Endothelial cell of umbilical vein (primary cell): ENCODE measurements at regions not wholly inside any gene's neighbourhood (a gene's known extent, or its start where the extent isn't known, plus 50 kb on each side); places are given as distances from the start of the nearest gene placed in this dataset.

Experiments
- BruUV-seq: library from RNA; stranded (reverse); fragments of 400-500 nt; replicated peaks from 2 replicates; lab custom pipeline; 2021; lab: Mats Ljungman, UMichigan
- CTCF ChIA-PET: fragments of 300-600, 350-600 bp; sonication (Branson Sonifier 250); formaldehyde crosslinking; loops from one replicate; lab custom pipeline; 2021; ENCODE audit warnings: antibody characterized with exemption, inconsistent platforms; lab: Charles Lee
- POLR2A ChIA-PET: fragments of 300-600, 350-600 bp; sonication (Branson Sonifier 250); formaldehyde crosslinking; loops from one replicate; lab custom pipeline; 2021; ENCODE audit warnings: antibody characterized with exemption, inconsistent platforms; lab: Charles Lee
- DNase-seq: peaks from one replicate; pipeline ENCODE4 v3.0.0-alpha.2; 2011; ENCODE audit warnings: low read depth, low spot score
- FAIRE-seq: peaks from 2 replicates; lab custom pipeline; 2011; peaks lifted over from hg19 to GRCh38; lab: Jason Lieb, UNC
- H2AFZ ChIP-seq: 2 replicates; pipeline ENCODE4 v1.6.0; 2012; ENCODE audit warnings: low read depth, low read length, control low read depth, inconsistent platforms
- H3K27ac ChIP-seq: 2 replicates; pipeline ENCODE4 v1.5.1; 2011; ENCODE audit warnings: low read depth, mild to moderate bottlenecking, control low read depth, low read length, moderate library complexity; ENCODE audit not compliant: insufficient read depth
- H3K27me3 ChIP-seq, 2 experiments: 2 replicates each; pipeline versions ENCODE4 v1.6.0 to v1.6.1; 2011; ENCODE audit warnings: low read length in 2 of 2, mixed read lengths in 1 of 2; ENCODE audit not compliant: control insufficient read depth in 2 of 2, insufficient read depth in 2 of 2
- H3K36me3 ChIP-seq, 2 experiments: 2 replicates in 1 of 2; 3 replicates in 1 of 2; pipeline ENCODE4 v1.5.1; 2011; ENCODE audit warnings: low read length in 2 of 2, mild to moderate bottlenecking in 1 of 2, moderate library complexity in 1 of 2; ENCODE audit not compliant: control insufficient read depth in 2 of 2, insufficient read depth in 2 of 2; ENCODE audit errors: extremely low read depth in 1 of 2
- H3K4me1 ChIP-seq: 3 replicates; pipeline ENCODE4 v1.5.1; 2011; ENCODE audit warnings: mild to moderate bottlenecking, low read length; ENCODE audit not compliant: control insufficient read depth, insufficient read depth; ENCODE audit errors: extremely low read depth
- H3K4me2 ChIP-seq: 2 replicates; pipeline ENCODE4 v1.6.1; 2011; ENCODE audit warnings: low read length, control low read depth, mixed read lengths; ENCODE audit not compliant: insufficient read depth
- H3K4me3 ChIP-seq, 3 experiments: fragments of 200-600 bp in 1 of 3; sonication (generic), shearing (Covaris generic) in 1 of 3; replicated peaks in 1 of 3; 2 replicates each; pipeline ENCODE4 v1.5.1; 2011 to 2016; ENCODE audit warnings: control low read depth in 3 of 3, low read length in 3 of 3, mild to moderate bottlenecking in 2 of 3, inconsistent platforms in 1 of 3, low read depth in 1 of 3, moderate library complexity in 1 of 3; ENCODE audit not compliant: insufficient read depth in 1 of 3
- H3K79me2 ChIP-seq: 2 replicates; pipeline ENCODE4 v1.6.0; 2012; ENCODE audit warnings: low read length, inconsistent platforms; ENCODE audit not compliant: control insufficient read depth, insufficient read depth
- H3K9ac ChIP-seq: replicated peaks from 2 replicates; pipeline ENCODE3; 2011; ENCODE audit warnings: low read length, control low read depth; ENCODE audit not compliant: insufficient read depth; ENCODE audit errors: extremely low read depth
- H3K9me1 ChIP-seq: replicated peaks from 3 replicates; pipeline ENCODE4 v1.6.0; 2011; ENCODE audit warnings: mild to moderate bottlenecking, low read length; ENCODE audit not compliant: control insufficient read depth, insufficient read depth; ENCODE audit errors: extremely low read depth
- H3K9me3 ChIP-seq: replicated peaks from 2 replicates; pipeline ENCODE4 v1.5.1; 2012; ENCODE audit warnings: low read length, inconsistent platforms; ENCODE audit not compliant: control insufficient read depth, insufficient read depth
- H4K20me1 ChIP-seq: replicated peaks from 2 replicates; pipeline ENCODE3; 2011; ENCODE audit warnings: mild to moderate bottlenecking, low read length; ENCODE audit not compliant: control insufficient read depth, insufficient read depth; ENCODE audit errors: extremely low read depth
- EZH2 ChIP-seq: IDR thresholded peaks from 2 replicates; pipeline ENCODE4 v1.6.1; 2012; ENCODE audit warnings: borderline replicate concordance, low read depth, mild to moderate bottlenecking, moderate library complexity, low read length, inconsistent platforms; ENCODE audit not compliant: severe bottlenecking
- FOS ChIP-seq: IDR thresholded peaks from 2 replicates; pipeline ENCODE4 v1.6.1; 2011; ENCODE audit warnings: mild to moderate bottlenecking, low read length, moderate library complexity, borderline replicate concordance; ENCODE audit not compliant: insufficient read depth
- GATA2 ChIP-seq: IDR thresholded peaks from 2 replicates; pipeline ENCODE4 v1.7.0; 2011; ENCODE audit warnings: low read depth, mild to moderate bottlenecking, moderate library complexity, mixed read lengths, low read length; ENCODE audit not compliant: insufficient read length, insufficient read depth
- JUN ChIP-seq: IDR thresholded peaks from 2 replicates; pipeline ENCODE4 v1.6.1; 2011; ENCODE audit warnings: borderline replicate concordance, low read depth; ENCODE audit not compliant: insufficient read length, insufficient read depth
- MYC ChIP-seq: IDR thresholded peaks from one replicate; pipeline ENCODE4 v1.6.1; 2011; ENCODE audit warnings: mild to moderate bottlenecking, low read depth, low read length
- POLR2A ChIP-seq: IDR thresholded peaks from 2 replicates; pipeline ENCODE4 v1.6.1; 2012; ENCODE audit warnings: low read depth, mild to moderate bottlenecking, control low read depth, low read length
- POLR2AphosphoS5 ChIP-seq: IDR thresholded peaks from 2 replicates; pipeline ENCODE4 v1.6.1; 2012; ENCODE audit warnings: low read depth, mild to moderate bottlenecking, control low read depth, low read length, moderate library complexity; ENCODE audit not compliant: insufficient read depth
- dilution Hi-C: fragments of 300-500 bp; cut with MboI; formaldehyde crosslinking; loops from one replicate; pipeline ENCODE4 v1.15.0; 2019; ENCODE audit warnings: low sequenced_read_pairs; ENCODE audit not compliant: extremely low pct_ligation_motif_present
- intact Hi-C: fragments of 100-400 bp; cut with micrococcal nuclease; formaldehyde crosslinking; loops from one replicate; pipeline ENCODE4 v1.10.0; 2022
- TF ChIP-seq, protein P1 (sequence below): IDR thresholded peaks from 2 replicates; pipeline ENCODE4 v1.6.1; 2011; ENCODE audit not compliant: insufficient read depth, insufficient read length
- TF ChIP-seq, protein P2 (sequence below), 2 donors: IDR thresholded peaks; 1 replicate in 1 of 2; 2 replicates in 1 of 2; pipeline ENCODE4 v1.5.1; 2011; ENCODE audit warnings: low read length in 2 of 2, mild to moderate bottlenecking in 2 of 2, moderate library complexity in 2 of 2, control low read depth in 1 of 2, inconsistent platforms in 1 of 2, low read depth in 1 of 2; ENCODE audit not compliant: insufficient read depth in 1 of 2; ENCODE audit errors: extremely low read depth in 1 of 2

DNA sequence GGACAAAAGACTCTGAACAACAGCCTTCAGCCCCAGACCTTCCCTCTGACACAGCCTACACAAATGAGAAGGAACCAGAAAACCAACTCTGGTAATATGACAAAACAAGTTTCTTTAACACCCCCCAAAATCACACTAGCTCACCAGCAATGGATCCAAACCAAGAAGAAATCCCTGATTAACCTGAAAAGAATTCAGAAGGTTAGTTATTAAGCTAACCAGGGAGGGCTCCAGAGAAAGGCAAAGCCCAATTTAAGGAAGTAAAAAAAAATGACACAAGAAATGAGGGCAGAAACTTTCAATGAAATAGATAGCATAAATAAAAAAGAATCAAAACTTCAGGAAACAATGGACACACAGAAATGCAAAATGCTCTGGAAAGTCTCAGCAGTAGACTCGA is 224.0 kb downstream of the TRIML1 start:
- BruUV-seq: no TSS peak
- Histone ChIP-seq H3K27me3 (no peaks in the 10 kb centered on the region), H3K9me3 (no peaks in the 10 kb centered on the region), H3K4me2 (no peak overlapping the region), H3K9ac (no peak overlapping the region), H2AFZ (no peak overlapping the region), H3K9me1 (no peaks in the 10 kb centered on the region), H4K20me1 (no peaks in the 10 kb centered on the region), H3K27ac (no peak overlapping the region), H3K4me1 (no peaks in the 10 kb centered on the region), H3K36me3 (no peaks in the 10 kb centered on the region), H3K79me2 (no peaks in the 10 kb centered on the region), H3K4me3 (no peak overlapping the region)
- CTCF ChIA-PET: no interaction called here
- POLR2A ChIA-PET: no interaction called here
- intact Hi-C loops: no loop called here
- dilution Hi-C loops: no loop called here
- no peak for TF ChIP-seq EZH2
- no peak for TF ChIP-seq MYC
- TF ChIP-seq POLR2AphosphoS5: no peak
- TF ChIP-seq, protein P1, sequence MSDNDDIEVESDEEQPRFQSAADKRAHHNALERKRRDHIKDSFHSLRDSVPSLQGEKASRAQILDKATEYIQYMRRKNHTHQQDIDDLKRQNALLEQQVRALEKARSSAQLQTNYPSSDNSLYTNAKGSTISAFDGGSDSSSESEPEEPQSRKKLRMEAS: no peak
- TF ChIP-seq, protein P2, sequence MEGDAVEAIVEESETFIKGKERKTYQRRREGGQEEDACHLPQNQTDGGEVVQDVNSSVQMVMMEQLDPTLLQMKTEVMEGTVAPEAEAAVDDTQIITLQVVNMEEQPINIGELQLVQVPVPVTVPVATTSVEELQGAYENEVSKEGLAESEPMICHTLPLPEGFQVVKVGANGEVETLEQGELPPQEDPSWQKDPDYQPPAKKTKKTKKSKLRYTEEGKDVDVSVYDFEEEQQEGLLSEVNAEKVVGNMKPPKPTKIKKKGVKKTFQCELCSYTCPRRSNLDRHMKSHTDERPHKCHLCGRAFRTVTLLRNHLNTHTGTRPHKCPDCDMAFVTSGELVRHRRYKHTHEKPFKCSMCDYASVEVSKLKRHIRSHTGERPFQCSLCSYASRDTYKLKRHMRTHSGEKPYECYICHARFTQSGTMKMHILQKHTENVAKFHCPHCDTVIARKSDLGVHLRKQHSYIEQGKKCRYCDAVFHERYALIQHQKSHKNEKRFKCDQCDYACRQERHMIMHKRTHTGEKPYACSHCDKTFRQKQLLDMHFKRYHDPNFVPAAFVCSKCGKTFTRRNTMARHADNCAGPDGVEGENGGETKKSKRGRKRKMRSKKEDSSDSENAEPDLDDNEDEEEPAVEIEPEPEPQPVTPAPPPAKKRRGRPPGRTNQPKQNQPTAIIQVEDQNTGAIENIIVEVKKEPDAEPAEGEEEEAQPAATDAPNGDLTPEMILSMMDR (IDR thresholded peaks at IDR 0.05; ENCODE audit: extremely low read depth in 1 of 2, insufficient read depth in 1 of 2, low read depth in 1 of 2, low read length in 2 of 2): no peak
- no peak for TF ChIP-seq FOS
- TF ChIP-seq POLR2A: no peak
- TF ChIP-seq GATA2: no peak
- no peak for TF ChIP-seq JUN
- no peak for FAIRE-seq
- DNase-seq: no peak
